ENCODE measurements at regions not wholly inside any gene's neighbourhood (a gene's known extent, or its start where the extent isn't known, plus 50 kb on each side); places are given as distances from the start of the nearest gene placed in this dataset.

- ATAC-seq = peak; percentile 88
- intact Hi-C loops (cut with DNase I) = loop anchor here (5.0 kb wide), 2 partner anchors 84 to 514 kb away; no protein-coding TSS in a partner anchor
- DNase-seq (ENCODE audit: missing footprints) = peak; percentile 79
Measured at GRCh38 chr20:51306521-51307358, 235.8 kb downstream of the NFATC2 start.

- intact Hi-C loops (cut with DNase I) = loop anchor here (5.0 kb wide), 2 partner anchors 84 to 514 kb away; no protein-coding TSS in a partner anchor
- ATAC-seq = no peak
- no peak for DNase-seq (ENCODE audit: missing footprints)
Measured at GRCh38 chr20:51306081-51306480, 236.4 kb downstream of the NFATC2 start.

- intact Hi-C loops (cut with DNase I) = loop anchor here (5.0 kb wide), 2 partner anchors 83 to 513 kb away; no protein-coding TSS in a partner anchor
- ATAC-seq = no peak
- no peak for DNase-seq (ENCODE audit: missing footprints)
Measured at GRCh38 chr20:51305316-51306052, 237.0 kb downstream of the NFATC2 start.

GRCh38 chr20:51303731-51304670 lies 238.5 kb downstream of the NFATC2 start:
- ATAC-seq = no peak
- intact Hi-C loops (cut with DNase I) = no loop called here

GRCh38 chr20:51301026-51301425 lies 241.5 kb downstream of the NFATC2 start:
- intact Hi-C loops (cut with DNase I) = no loop called here
- DNase-seq (ENCODE audit: missing footprints) (no peak), ATAC-seq (no peak)

More at GRCh38 chr20:51303731-51304670, 238.5 kb downstream of the NFATC2 start:
- DNase-seq (ENCODE audit: missing footprints) = no peak

- no peak for ATAC-seq
- intact Hi-C loops (cut with DNase I) = no loop called here
Measured at GRCh38 chr20:51300104-51300503, 242.4 kb downstream of the NFATC2 start.

GRCh38 chr20:51299413-51299812 lies 243.1 kb downstream of the NFATC2 start:
- intact Hi-C loops (cut with DNase I) = no loop called here
- ATAC-seq (no peak), DNase-seq (ENCODE audit: missing footprints) (no peak)

More at GRCh38 chr20:51300104-51300503, 242.4 kb downstream of the NFATC2 start:
- no peak for DNase-seq (ENCODE audit: missing footprints)

- intact Hi-C loops (cut with DNase I) = no loop called here
- ATAC-seq (no peak), DNase-seq (ENCODE audit: missing footprints) (no peak)
Measured at GRCh38 chr20:51298141-51298749, 244.3 kb downstream of the NFATC2 start.

GRCh38 chr20:51287628-51288413 lies 254.7 kb downstream of the NFATC2 start:
- ATAC-seq = no peak
- intact Hi-C loops (cut with DNase I) = no loop called here
- DNase-seq (ENCODE audit: missing footprints) = no peak

GRCh38 chr20:51286758-51287157 lies 255.8 kb downstream of the NFATC2 start:
- no peak for DNase-seq (ENCODE audit: missing footprints)
- intact Hi-C loops (cut with DNase I) = no loop called here
- ATAC-seq = no peak

- DNase-seq (ENCODE audit: missing footprints) (no peak), ATAC-seq (no peak)
- intact Hi-C loops (cut with DNase I) = no loop called here
Measured at GRCh38 chr20:51285684-51286083, 256.8 kb downstream of the NFATC2 start.

- intact Hi-C loops (cut with DNase I) = no loop called here
- ATAC-seq (no peak), DNase-seq (ENCODE audit: missing footprints) (no peak)
Measured at GRCh38 chr20:51284871-51285270, 257.6 kb downstream of the NFATC2 start.

GRCh38 chr20:51284176-51284575 lies 258.3 kb downstream of the NFATC2 start:
- intact Hi-C loops (cut with DNase I) = no loop called here
- DNase-seq (ENCODE audit: missing footprints) (no peak), ATAC-seq (no peak)

- intact Hi-C loops (cut with DNase I) = no loop called here
- no peak for DNase-seq (ENCODE audit: missing footprints)
- no peak for ATAC-seq
Measured at GRCh38 chr20:51281521-51281920, 258.6 kb upstream of the KCNG1 start.

GRCh38 chr20:51280047-51280446 lies 257.1 kb upstream of the KCNG1 start:
- intact Hi-C loops (cut with DNase I) = no loop called here
- no peak for DNase-seq (ENCODE audit: missing footprints)
- no peak for ATAC-seq

GRCh38 chr20:51277961-51278360 lies 255.1 kb upstream of the KCNG1 start:
- DNase-seq (ENCODE audit: missing footprints) (no peak), ATAC-seq (no peak)
- intact Hi-C loops (cut with DNase I) = no loop called here

GRCh38 chr20:51276296-51276695 lies 253.4 kb upstream of the KCNG1 start:
- DNase-seq (ENCODE audit: missing footprints) = no peak
- no peak for ATAC-seq
- intact Hi-C loops (cut with DNase I) = no loop called here

- no peak for ATAC-seq
- no peak for DNase-seq (ENCODE audit: missing footprints)
- intact Hi-C loops (cut with DNase I) = no loop called here
Measured at GRCh38 chr20:51275826-51276225, 252.9 kb upstream of the KCNG1 start.

All from Right ventricle myocardium inferior (tissue), 1 donor.